Psoas muscle (tissue), 7 donors: ENCODE measurements at regions not wholly inside any gene's neighbourhood (a gene's known extent, or its start where the extent isn't known, plus 50 kb on each side); places are given as distances from the start of the nearest gene placed in this dataset.
A peak's percentile ranks its signal among the peaks of the same experiment; 100 is the strongest.

Experiments used
- ATAC-seq, 4 donors: fragments of 200-7000 bp; cut with Tn5 transposase; one replicate each; pipeline ENCODE4 v1.9.1; 2020; ENCODE audit warnings: moderate library complexity in 3 of 4, mild to moderate bottlenecking in 2 of 4
- DNase-seq, 2 donors: peaks; one replicate each; pipeline ENCODE4 v3.0.0-alpha.2; 2020
- H3K27ac ChIP-seq: fragments of 200-600 bp; one replicate; pipeline ENCODE4 v1.8.0; 2022
- H3K27me3 ChIP-seq, 3 donors: fragments of 200-600 bp in 1 of 3; one replicate each; pipeline versions ENCODE4 v1.6.1 to v1.8.0; 2013 to 2022; ENCODE audit warnings: low read length in 2 of 3, mild to moderate bottlenecking in 2 of 3, moderate library complexity in 1 of 3; ENCODE audit not compliant: insufficient read depth in 3 of 3
- H3K36me3 ChIP-seq, 2 donors: fragments of 200-600 bp in 1 of 2; one replicate each; pipeline versions ENCODE4 v1.6.1 to v1.8.0; 2013 to 2022; ENCODE audit warnings: low read depth in 1 of 2, mild to moderate bottlenecking in 1 of 2, moderate library complexity in 1 of 2; ENCODE audit not compliant: insufficient read depth in 1 of 2
- H3K4me1 ChIP-seq: fragments of 200-600 bp; one replicate; pipeline ENCODE4 v1.8.0; 2022
- H3K4me3 ChIP-seq: fragments of 200-600 bp; one replicate; pipeline ENCODE4 v1.8.0; 2022; ENCODE audit warnings: mild to moderate bottlenecking
- H3K9me3 ChIP-seq: fragments of 200-600 bp; one replicate; pipeline ENCODE4 v1.8.0; 2022
- CTCF ChIP-seq: fragments of 200-600 bp; IDR thresholded peaks from one replicate; pipeline ENCODE4 v1.8.0; 2022; ENCODE audit warnings: antibody characterized with exemption
- WGBS, 3 donors: extraction: QIAGEN DNeasy Blood & Tissue Kit; methylation state at CpG; one replicate each; pipeline versions ENCODE4 v1.1.6 to v1.1.7; 2013; 5-methylcytosine and 5-hydroxymethylcytosine counted together
- intact Hi-C, 2 donors: fragments of 100-400 bp; cut with DNase I; formaldehyde crosslinking; loops; one replicate each; pipeline versions ENCODE4 v1.11.0 to v1.14.2; 2022
- donor health status: healthy with polysubstance abuse.
- donor health status: DM: no; HTN: no; CAD: no; lungs with moderate emphysema.
- donor health status: Bipolar disorder and iron deficiency.
- donor health status: healthy.
- donor health status: DM: yes; HTN: yes; CAD: no.
- donor health status: DM: no; HTN: no; CAD: no.
- donor health status: DM: yes; HTN: yes; CAD: no.

DNA sequence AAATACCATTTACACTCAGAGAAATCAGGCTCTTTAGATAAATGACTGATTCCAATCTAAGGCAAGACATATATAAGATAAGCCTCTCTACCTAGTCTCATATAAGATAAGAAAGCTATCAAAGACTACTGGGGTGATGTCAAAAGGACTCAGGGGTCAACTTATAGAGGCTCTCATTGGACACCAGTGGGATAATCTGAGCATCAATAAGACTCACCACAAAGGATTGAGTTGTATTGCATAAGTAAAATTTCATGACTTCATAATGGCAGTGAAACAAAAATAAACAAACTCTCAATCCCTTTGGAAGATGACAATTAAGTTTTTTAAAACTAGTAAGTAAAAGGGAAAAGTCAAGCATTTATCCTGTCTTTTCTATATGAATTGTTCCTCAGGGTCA is 317.8 kb downstream of the SHQ1 start:
- DNase-seq (no peak), ATAC-seq (no peak)
- Histone ChIP-seq H3K27me3 (peaks cover 0 to 7% (median 0%) of the 10 kb centered on the region in 3 donors), H3K4me3 (no peak overlapping the region), H3K9me3 (no peaks in the 10 kb centered on the region), H3K27ac (no peak overlapping the region), H3K36me3 (no peaks in the 10 kb centered on the region), H3K4me1 (no peaks in the 10 kb centered on the region)
- intact Hi-C loops, result no loop called here
- no peak for TF ChIP-seq CTCF

DNA sequence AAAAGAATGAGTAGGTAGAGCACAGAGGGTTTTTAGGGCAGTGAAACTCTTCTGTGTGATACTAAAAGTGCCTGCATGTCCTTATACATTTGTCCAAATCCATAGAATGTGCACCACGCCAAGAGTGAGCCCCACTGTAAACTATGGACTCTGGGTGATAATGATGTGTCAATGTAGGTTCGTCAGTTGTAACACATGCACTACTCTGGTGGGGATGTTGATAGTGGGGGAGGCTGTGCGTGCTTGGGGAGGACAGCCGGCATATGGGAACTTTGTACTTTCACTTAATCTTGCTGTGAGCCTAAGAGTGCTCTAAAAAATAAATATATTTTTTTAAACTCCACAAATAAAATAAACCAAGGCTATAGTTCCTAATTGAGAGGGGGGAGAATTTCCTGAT is 319.2 kb downstream of the SHQ1 start:
- H3K36me3 ChIP-seq, result no peaks in the 10 kb centered on the region
- no peaks in the 10 kb centered on the region for H3K9me3 ChIP-seq
- 90 to 92% (median 91%) methylated on average over 4 of the region's 4 CpGs for WGBS, 3 donors
- H3K27ac ChIP-seq, result no peak overlapping the region
- no peak for DNase-seq
- H3K4me3 ChIP-seq, result no peak overlapping the region
- intact Hi-C loops, result no loop called here
- no peaks in the 10 kb centered on the region for H3K4me1 ChIP-seq
- TF ChIP-seq CTCF, result no peak
- H3K27me3 ChIP-seq, result peaks cover 0 to 7% (median 0%) of the 10 kb centered on the region in 3 donors
- ATAC-seq, result no peak

GRCh38 chr3:72523429-72524151 is 324.7 kb downstream of the SHQ1 start:
- Histone ChIP-seq H3K27me3 (no peaks in the 10 kb centered on the region), H3K9me3 (no peaks in the 10 kb centered on the region), H3K4me3 (no peak overlapping the region), H3K36me3 (no peaks in the 10 kb centered on the region), H3K4me1 (no peaks in the 10 kb centered on the region), H3K27ac (no peak overlapping the region)
- ATAC-seq, result peak in 1 of 4 donors; percentile 32
- DNase-seq, result peak in 1 of 2 donors; percentile 16
- TF ChIP-seq CTCF, result no peak
- 61 to 67% (median 64%) methylated on average over 9 of the region's 9 CpGs for WGBS, 3 donors
- intact Hi-C loops, result no loop called here

DNA sequence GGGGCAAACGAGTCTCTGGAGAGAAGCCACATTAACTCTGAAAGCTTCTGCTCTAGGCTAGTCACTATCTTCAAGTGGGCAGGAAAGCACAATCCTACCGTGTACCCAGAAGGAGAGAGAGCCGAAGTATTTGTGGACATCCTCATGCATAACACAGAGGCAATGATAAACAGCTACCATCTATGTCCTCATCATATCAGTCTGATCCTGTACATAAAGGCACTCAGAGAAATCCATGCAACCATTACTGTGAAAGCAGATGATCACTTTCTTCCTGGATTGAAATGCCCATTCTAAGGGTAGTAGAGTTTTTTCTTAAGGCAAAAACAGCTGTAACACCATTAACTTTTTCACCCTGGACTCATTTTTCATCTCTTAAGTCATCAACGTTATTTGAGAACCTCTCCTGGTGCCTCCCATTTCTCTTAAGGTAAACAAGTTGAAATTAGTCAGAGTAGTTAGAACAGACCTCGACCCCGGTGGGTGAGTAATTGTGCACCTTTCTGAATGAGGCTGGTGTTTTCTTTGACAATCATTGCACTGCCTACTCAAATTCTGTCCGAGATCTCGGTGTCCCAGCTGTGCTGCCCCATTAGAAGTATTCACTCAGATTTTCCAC is 327.4 kb downstream of the SHQ1 start:
- intact Hi-C loops, result no loop called here
- WGBS, 3 donors, result 64 to 68% (median 66%) methylated on average over 8 of the region's 8 CpGs

More for the DNA sequence above, 327.4 kb downstream of the SHQ1 start:
- Histone ChIP-seq H3K27me3 (no peaks in the 10 kb centered on the region), H3K27ac (no peak overlapping the region), H3K4me3 (no peak overlapping the region), H3K4me1 (no peaks in the 10 kb centered on the region), H3K36me3 (no peaks in the 10 kb centered on the region), H3K9me3 (no peaks in the 10 kb centered on the region)
- no peak for TF ChIP-seq CTCF
- DNase-seq (no peak), ATAC-seq (no peak)
